Neural cell (in vitro differentiated cells): ENCODE measurements at regions not wholly inside any gene's neighbourhood (a gene's known extent, or its start where the extent isn't known, plus 50 kb on each side); places are given as distances from the start of the nearest gene placed in this dataset.

Source experiments
- H2AFZ ChIP-seq: fragments of 200-600, 300-800 bp; sonication (generic), shearing (Covaris generic); 2 replicates; pipeline ENCODE4 v1.6.0; 2014; ENCODE audit warnings: low read depth, mild to moderate bottlenecking, antibody characterized with exemption, low read length, moderate library complexity
- H3F3A ChIP-seq: fragments of 200-600 bp; shearing (Covaris generic); 2 replicates; pipeline ENCODE4 v1.6.1; 2016; ENCODE audit warnings: mild to moderate bottlenecking, moderate library complexity, mixed read lengths, antibody characterized with exemption, low read length; ENCODE audit not compliant: insufficient read depth, poor library complexity, severe bottlenecking
- H3K27ac ChIP-seq: fragments of 200-600, 300-800 bp; sonication (generic), shearing (Covaris generic); 2 replicates; pipeline ENCODE4 v1.5.1; 2014; ENCODE audit warnings: mild to moderate bottlenecking, low read length, moderate library complexity
- H3K27me3 ChIP-seq: fragments of 300-800, 200-600 bp; sonication (generic), shearing (Covaris generic); 2 replicates; pipeline ENCODE4 v1.6.0; 2014; ENCODE audit warnings: mild to moderate bottlenecking, low read depth, low read length, moderate library complexity; ENCODE audit not compliant: insufficient read depth
- H3K36me3 ChIP-seq: fragments of 300-800, 200-600 bp; sonication (generic), shearing (Covaris generic); 2 replicates; pipeline ENCODE4 v1.5.1; 2014; ENCODE audit warnings: mild to moderate bottlenecking, antibody characterized with exemption, low read length, moderate library complexity; ENCODE audit not compliant: insufficient read depth
- H3K4me2 ChIP-seq: fragments of 300-800, 200-600 bp; sonication (generic), shearing (Covaris generic); 2 replicates; pipeline ENCODE4 v1.6.0; 2014; ENCODE audit warnings: mild to moderate bottlenecking, low read length
- H3K4me3 ChIP-seq: fragments of 300-800, 200-600 bp; sonication (generic), shearing (Covaris generic); 2 replicates; pipeline ENCODE4 v1.5.1; 2014; ENCODE audit warnings: mild to moderate bottlenecking, low read length, moderate library complexity
- H3K79me2 ChIP-seq: fragments of 200-600 bp; shearing (Covaris generic); replicated peaks from 2 replicates; pipeline ENCODE4 v1.6.0; 2014; ENCODE audit warnings: mild to moderate bottlenecking, low read length, moderate library complexity; ENCODE audit not compliant: insufficient read depth
- H3K9ac ChIP-seq: fragments of 300-800, 200-600 bp; sonication (generic), shearing (Covaris generic); 2 replicates; pipeline ENCODE4 v1.6.1; 2016; ENCODE audit warnings: mild to moderate bottlenecking, low read length, mixed read lengths
- H3K9me2 ChIP-seq: fragments of 200-600 bp; shearing (Covaris generic); 2 replicates; pipeline ENCODE4 v1.6.1; 2016; ENCODE audit warnings: mild to moderate bottlenecking, low read length, mixed read lengths; ENCODE audit not compliant: insufficient read depth
- H3K9me3 ChIP-seq: fragments of 200-600, 300-800 bp; sonication (generic), shearing (Covaris generic); 2 replicates; pipeline ENCODE4 v1.6.1; 2016; ENCODE audit warnings: mild to moderate bottlenecking, mixed run types, low read length, moderate library complexity, mixed read lengths
- H4K20me1 ChIP-seq: fragments of 200-600 bp; shearing (Covaris generic); 2 replicates; pipeline ENCODE4 v1.6.1; 2016; ENCODE audit warnings: mild to moderate bottlenecking, mixed run types; ENCODE audit not compliant: insufficient read depth
- EP300 ChIP-seq: fragments of 450-650 bp; conservative IDR thresholded peaks from 2 replicates; pipeline ENCODE4 v1.6.1; 2014; ENCODE audit warnings: antibody characterized with exemption, mild to moderate bottlenecking, moderate library complexity; ENCODE audit not compliant: poor library complexity, severe bottlenecking
- EZH2 ChIP-seq: fragments of 200-600, 300-800 bp; shearing (Covaris generic), sonication (generic); IDR thresholded peaks from 2 replicates; pipeline ENCODE4 v1.6.1; 2014; ENCODE audit warnings: antibody characterized with exemption, low read length, borderline replicate concordance, mild to moderate bottlenecking; ENCODE audit not compliant: insufficient read depth, poor library complexity, severe bottlenecking
- MXI1 ChIP-seq: fragments of 450-650 bp; conservative IDR thresholded peaks from 2 replicates; pipeline ENCODE4 v1.6.1; 2014; ENCODE audit warnings: antibody characterized with exemption, mild to moderate bottlenecking; ENCODE audit not compliant: poor library complexity, severe bottlenecking
- POLR2AphosphoS5 ChIP-seq: IDR thresholded peaks from 2 replicates; pipeline ENCODE4 v1.6.1; 2012
- RAD21 ChIP-seq: fragments of 450-650 bp; conservative IDR thresholded peaks from 2 replicates; pipeline ENCODE4 v1.6.1; 2014; ENCODE audit warnings: antibody characterized with exemption, mild to moderate bottlenecking, moderate library complexity
- SMC3 ChIP-seq: fragments of 450-650 bp; conservative IDR thresholded peaks from 2 replicates; pipeline ENCODE4 v1.6.1; 2014; ENCODE audit warnings: antibody characterized with exemption, mild to moderate bottlenecking, moderate library complexity; ENCODE audit not compliant: poor library complexity
- TAF1 ChIP-seq: IDR thresholded peaks from 2 replicates; pipeline ENCODE4 v1.6.1; 2012; ENCODE audit warnings: low read depth
- TF ChIP-seq, protein P1 (sequence below): fragments of 450-650 bp; IDR thresholded peaks from 2 replicates; pipeline ENCODE4 v1.5.1; 2014; ENCODE audit warnings: antibody characterized with exemption, mild to moderate bottlenecking, moderate library complexity; ENCODE audit not compliant: poor library complexity, severe bottlenecking
- TF ChIP-seq, protein P2 (sequence below): IDR thresholded peaks from 2 replicates; pipeline ENCODE4 v1.6.1; 2012; ENCODE audit warnings: borderline replicate concordance

DNA sequence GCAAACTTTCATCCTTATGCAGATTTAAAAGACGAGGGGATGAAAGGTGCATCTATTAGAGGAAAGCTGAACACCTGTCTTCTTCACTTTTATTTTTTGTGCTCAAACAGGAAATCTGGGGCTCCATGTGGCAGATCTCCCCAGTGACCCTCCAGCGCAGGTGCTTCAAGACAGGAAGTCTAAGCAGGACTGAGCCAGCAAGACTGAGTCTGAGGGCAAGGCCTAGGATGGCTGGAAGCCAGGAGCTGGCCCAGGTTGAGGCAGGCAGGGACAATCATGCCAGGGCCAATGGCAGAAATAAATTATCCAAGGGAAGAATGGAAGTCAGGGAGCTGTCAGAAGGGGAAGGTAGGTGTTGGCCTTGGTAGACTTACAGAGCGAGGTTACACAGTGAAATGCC is 101.1 kb upstream of the SPON1 start:
- Histone ChIP-seq H3K27me3 (no peaks in the 10 kb centered on the region), H3K4me2 (no peak overlapping the region), H3K4me3 (no peak overlapping the region), H3K9me3 (no peaks in the 10 kb centered on the region), H4K20me1 (no peaks in the 10 kb centered on the region), H3F3A (no peaks in the 10 kb centered on the region), H3K9ac (no peak overlapping the region), H3K27ac (no peak overlapping the region), H3K36me3 (no peaks in the 10 kb centered on the region), H2AFZ (no peak overlapping the region), H3K79me2 (no peaks in the 10 kb centered on the region), H3K9me2 (no peaks in the 10 kb centered on the region)
- no peak for TF ChIP-seq SMC3
- no peak for TF ChIP-seq TAF1
- TF ChIP-seq, protein P1, sequence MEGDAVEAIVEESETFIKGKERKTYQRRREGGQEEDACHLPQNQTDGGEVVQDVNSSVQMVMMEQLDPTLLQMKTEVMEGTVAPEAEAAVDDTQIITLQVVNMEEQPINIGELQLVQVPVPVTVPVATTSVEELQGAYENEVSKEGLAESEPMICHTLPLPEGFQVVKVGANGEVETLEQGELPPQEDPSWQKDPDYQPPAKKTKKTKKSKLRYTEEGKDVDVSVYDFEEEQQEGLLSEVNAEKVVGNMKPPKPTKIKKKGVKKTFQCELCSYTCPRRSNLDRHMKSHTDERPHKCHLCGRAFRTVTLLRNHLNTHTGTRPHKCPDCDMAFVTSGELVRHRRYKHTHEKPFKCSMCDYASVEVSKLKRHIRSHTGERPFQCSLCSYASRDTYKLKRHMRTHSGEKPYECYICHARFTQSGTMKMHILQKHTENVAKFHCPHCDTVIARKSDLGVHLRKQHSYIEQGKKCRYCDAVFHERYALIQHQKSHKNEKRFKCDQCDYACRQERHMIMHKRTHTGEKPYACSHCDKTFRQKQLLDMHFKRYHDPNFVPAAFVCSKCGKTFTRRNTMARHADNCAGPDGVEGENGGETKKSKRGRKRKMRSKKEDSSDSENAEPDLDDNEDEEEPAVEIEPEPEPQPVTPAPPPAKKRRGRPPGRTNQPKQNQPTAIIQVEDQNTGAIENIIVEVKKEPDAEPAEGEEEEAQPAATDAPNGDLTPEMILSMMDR, result no peak
- TF ChIP-seq MXI1, result no peak
- no peak for TF ChIP-seq POLR2AphosphoS5
- TF ChIP-seq, protein P2, sequence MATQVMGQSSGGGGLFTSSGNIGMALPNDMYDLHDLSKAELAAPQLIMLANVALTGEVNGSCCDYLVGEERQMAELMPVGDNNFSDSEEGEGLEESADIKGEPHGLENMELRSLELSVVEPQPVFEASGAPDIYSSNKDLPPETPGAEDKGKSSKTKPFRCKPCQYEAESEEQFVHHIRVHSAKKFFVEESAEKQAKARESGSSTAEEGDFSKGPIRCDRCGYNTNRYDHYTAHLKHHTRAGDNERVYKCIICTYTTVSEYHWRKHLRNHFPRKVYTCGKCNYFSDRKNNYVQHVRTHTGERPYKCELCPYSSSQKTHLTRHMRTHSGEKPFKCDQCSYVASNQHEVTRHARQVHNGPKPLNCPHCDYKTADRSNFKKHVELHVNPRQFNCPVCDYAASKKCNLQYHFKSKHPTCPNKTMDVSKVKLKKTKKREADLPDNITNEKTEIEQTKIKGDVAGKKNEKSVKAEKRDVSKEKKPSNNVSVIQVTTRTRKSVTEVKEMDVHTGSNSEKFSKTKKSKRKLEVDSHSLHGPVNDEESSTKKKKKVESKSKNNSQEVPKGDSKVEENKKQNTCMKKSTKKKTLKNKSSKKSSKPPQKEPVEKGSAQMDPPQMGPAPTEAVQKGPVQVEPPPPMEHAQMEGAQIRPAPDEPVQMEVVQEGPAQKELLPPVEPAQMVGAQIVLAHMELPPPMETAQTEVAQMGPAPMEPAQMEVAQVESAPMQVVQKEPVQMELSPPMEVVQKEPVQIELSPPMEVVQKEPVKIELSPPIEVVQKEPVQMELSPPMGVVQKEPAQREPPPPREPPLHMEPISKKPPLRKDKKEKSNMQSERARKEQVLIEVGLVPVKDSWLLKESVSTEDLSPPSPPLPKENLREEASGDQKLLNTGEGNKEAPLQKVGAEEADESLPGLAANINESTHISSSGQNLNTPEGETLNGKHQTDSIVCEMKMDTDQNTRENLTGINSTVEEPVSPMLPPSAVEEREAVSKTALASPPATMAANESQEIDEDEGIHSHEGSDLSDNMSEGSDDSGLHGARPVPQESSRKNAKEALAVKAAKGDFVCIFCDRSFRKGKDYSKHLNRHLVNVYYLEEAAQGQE, result no peak
- TF ChIP-seq EP300, result no peak
- no peak for TF ChIP-seq EZH2

DNA sequence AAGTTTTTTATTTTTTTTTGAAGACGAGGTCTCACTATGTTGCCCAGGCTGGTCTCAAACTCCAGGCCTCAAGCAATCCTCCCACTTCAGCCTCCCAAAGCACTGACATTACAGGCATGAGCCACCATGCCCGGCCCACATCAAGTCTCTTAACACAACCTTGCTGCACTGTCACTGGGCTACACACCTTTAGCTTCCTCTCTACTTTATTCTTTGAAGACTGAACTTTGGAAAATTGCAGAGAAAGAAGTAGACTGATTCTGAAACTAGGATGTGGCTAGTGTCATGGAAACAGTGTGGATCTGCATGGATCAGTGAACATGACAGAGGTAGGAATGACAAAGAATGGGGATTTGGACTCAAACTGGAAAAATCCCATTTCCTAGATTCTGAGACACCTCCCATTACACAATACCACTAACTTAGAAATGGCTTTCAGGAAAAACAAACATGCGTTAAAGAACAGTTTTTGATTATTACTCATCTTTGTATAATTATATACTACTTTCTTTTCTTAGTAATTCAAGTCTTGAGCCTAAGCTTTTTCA is 99.6 kb upstream of the SPON1 start:
- H3K4me3 ChIP-seq, result no peak overlapping the region
- no peak overlapping the region for H2AFZ ChIP-seq
- H3K27ac ChIP-seq, result no peak overlapping the region
- H3K79me2 ChIP-seq, result no peaks in the 10 kb centered on the region
- H3K9me3 ChIP-seq, result no peaks in the 10 kb centered on the region
- H3K27me3 ChIP-seq, result no peaks in the 10 kb centered on the region
- H3F3A ChIP-seq, result no peaks in the 10 kb centered on the region
- TF ChIP-seq RAD21, result no peak
- no peak for TF ChIP-seq EP300
- no peak for TF ChIP-seq EZH2
- TF ChIP-seq, protein P1, result no peak
- TF ChIP-seq TAF1, result no peak
- no peak for TF ChIP-seq SMC3
- TF ChIP-seq MXI1, result no peak
- TF ChIP-seq POLR2AphosphoS5, result no peak
- TF ChIP-seq, protein P2, result no peak
- no peak overlapping the region for H3K4me2 ChIP-seq
- H3K9me2 ChIP-seq, result no peaks in the 10 kb centered on the region
- H4K20me1 ChIP-seq, result no peaks in the 10 kb centered on the region
- no peaks in the 10 kb centered on the region for H3K36me3 ChIP-seq
- no peak overlapping the region for H3K9ac ChIP-seq
